Liver (tissue), 8 donors: ENCODE measurements at regions not wholly inside any gene's neighbourhood (a gene's known extent, or its start where the extent isn't known, plus 50 kb on each side); places are given as distances from the start of the nearest gene placed in this dataset.

Source experiments
- DNase-seq: peaks from one replicate; pipeline ENCODE4 v3.0.0-alpha.2; 2017; ENCODE audit warnings: low spot score
- H3K27ac ChIP-seq, 2 donors: one replicate each; pipeline ENCODE4 v1.7.0; 2013; ENCODE audit warnings: inconsistent platforms in 2 of 2, low read length in 2 of 2, control low read depth in 1 of 2, low read depth in 1 of 2, mild to moderate bottlenecking in 1 of 2
- H3K27me3 ChIP-seq, 4 donors: one replicate each; pipeline versions ENCODE4 v1.6.1 to v1.7.0; 2013; ENCODE audit warnings: low read length in 3 of 4, inconsistent platforms in 1 of 4, mild to moderate bottlenecking in 1 of 4, moderate library complexity in 1 of 4; ENCODE audit not compliant: control insufficient read depth in 4 of 4, insufficient read depth in 4 of 4
- H3K36me3 ChIP-seq, 4 donors: one replicate each; pipeline versions ENCODE4 v1.6.1 to v1.7.0; 2013; ENCODE audit warnings: low read length in 3 of 4, mild to moderate bottlenecking in 3 of 4, low read depth in 1 of 4, moderate library complexity in 1 of 4; ENCODE audit not compliant: control insufficient read depth in 4 of 4, insufficient read depth in 3 of 4
- H3K4me1 ChIP-seq, 4 donors: one replicate each; pipeline versions ENCODE4 v1.6.1 to v1.7.0; 2013; ENCODE audit warnings: low read length in 3 of 4, mild to moderate bottlenecking in 3 of 4, moderate library complexity in 1 of 4; ENCODE audit not compliant: control insufficient read depth in 4 of 4, insufficient read depth in 4 of 4
- H3K4me3 ChIP-seq, 3 donors: one replicate each; pipeline versions ENCODE4 v1.6.1 to v1.7.0; 2013; ENCODE audit warnings: low read length in 3 of 3, control low read depth in 1 of 3, low read depth in 1 of 3, mild to moderate bottlenecking in 1 of 3
- H3K9ac ChIP-seq, 2 donors: one replicate each; pipeline ENCODE4 v1.7.0; 2013; ENCODE audit warnings: low read length in 2 of 2, mild to moderate bottlenecking in 2 of 2, moderate library complexity in 2 of 2, control low read depth in 1 of 2, low read depth in 1 of 2
- H3K9me3 ChIP-seq, 4 donors: one replicate each; pipeline versions ENCODE4 v1.6.1 to v1.7.0; 2013; ENCODE audit warnings: low read length in 3 of 4; ENCODE audit not compliant: control insufficient read depth in 4 of 4
- ATF3 ChIP-seq: IDR thresholded peaks from 2 replicates; pipeline ENCODE4 v1.6.1; 2016; ENCODE audit warnings: antibody characterized with exemption
- EGR1 ChIP-seq, 2 donors: IDR thresholded peaks; 2 replicates each; pipeline ENCODE4 v1.6.1; 2016 to 2018; ENCODE audit warnings: antibody characterized with exemption in 2 of 2, low read depth in 2 of 2
- FOXA1 ChIP-seq: IDR thresholded peaks from 2 replicates; pipeline ENCODE4 v1.6.1; 2016; ENCODE audit warnings: antibody characterized with exemption
- FOXA2 ChIP-seq: IDR thresholded peaks from 2 replicates; pipeline ENCODE4 v1.6.1; 2016; ENCODE audit warnings: antibody characterized with exemption
- GABPA ChIP-seq, 2 donors: IDR thresholded peaks in 1 of 2; conservative IDR thresholded peaks in 1 of 2; 2 replicates each; pipeline ENCODE4 v1.6.1; 2016; ENCODE audit warnings: antibody characterized with exemption in 2 of 2, mild to moderate bottlenecking in 1 of 2, moderate library complexity in 1 of 2
- HNF4A ChIP-seq, 2 donors: conservative IDR thresholded peaks; 2 replicates each; pipeline ENCODE4 v1.6.1; 2016; ENCODE audit warnings: antibody characterized with exemption in 2 of 2, mild to moderate bottlenecking in 2 of 2
- HNF4G ChIP-seq: IDR thresholded peaks from 2 replicates; pipeline ENCODE4 v1.6.1; 2016; ENCODE audit warnings: antibody characterized with exemption
- JUND ChIP-seq, 2 donors: IDR thresholded peaks; 2 replicates each; pipeline ENCODE4 v1.6.1; 2016; ENCODE audit warnings: antibody characterized with exemption in 2 of 2
- MAX ChIP-seq: IDR thresholded peaks from 2 replicates; pipeline ENCODE4 v1.6.1; 2016; ENCODE audit warnings: antibody characterized with exemption
- NR2F2 ChIP-seq: IDR thresholded peaks from 2 replicates; pipeline ENCODE4 v1.6.1; 2016; ENCODE audit warnings: antibody characterized with exemption
- RAD21 ChIP-seq, 2 donors: IDR thresholded peaks; 2 replicates each; pipeline ENCODE4 v1.6.1; 2016; ENCODE audit warnings: antibody characterized with exemption in 2 of 2, mild to moderate bottlenecking in 2 of 2
- RXRA ChIP-seq, 2 donors: IDR thresholded peaks; 2 replicates each; pipeline ENCODE4 v1.6.1; 2017 to 2018; ENCODE audit warnings: antibody characterized with exemption in 2 of 2, mild to moderate bottlenecking in 1 of 2
- SP1 ChIP-seq: IDR thresholded peaks from 2 replicates; pipeline ENCODE4 v1.6.1; 2018; ENCODE audit warnings: antibody characterized with exemption, mild to moderate bottlenecking
- TAF1 ChIP-seq: conservative IDR thresholded peaks from 2 replicates; pipeline ENCODE4 v1.6.1; 2016; ENCODE audit warnings: antibody characterized with exemption, mild to moderate bottlenecking
- YY1 ChIP-seq: IDR thresholded peaks from 2 replicates; pipeline ENCODE4 v1.6.1; 2016; ENCODE audit warnings: antibody characterized with exemption, mild to moderate bottlenecking
- WGBS: extraction: QIAGEN DNeasy Blood & Tissue Kit; methylation state at CpG from one replicate; pipeline ENCODE4 v1.1.7; 2013; 5-methylcytosine and 5-hydroxymethylcytosine counted together
- TF ChIP-seq, protein P1 (sequence below): IDR thresholded peaks from 2 replicates; pipeline ENCODE4 v1.6.1; 2016; ENCODE audit warnings: antibody characterized with exemption
- TF ChIP-seq, protein P2 (sequence below): fragments of 150-350 bp; IDR thresholded peaks from 2 replicates; pipeline ENCODE4 v1.5.1; 2017; ENCODE audit warnings: improper control_type of control experiment, low read depth, low read length; ENCODE audit not compliant: missing input control
- donor health status: healthy.
- donor health status: healthy.
- donor health status: healthy.
- donor health status: healthy.
- donor health status: healthy.

DNA sequence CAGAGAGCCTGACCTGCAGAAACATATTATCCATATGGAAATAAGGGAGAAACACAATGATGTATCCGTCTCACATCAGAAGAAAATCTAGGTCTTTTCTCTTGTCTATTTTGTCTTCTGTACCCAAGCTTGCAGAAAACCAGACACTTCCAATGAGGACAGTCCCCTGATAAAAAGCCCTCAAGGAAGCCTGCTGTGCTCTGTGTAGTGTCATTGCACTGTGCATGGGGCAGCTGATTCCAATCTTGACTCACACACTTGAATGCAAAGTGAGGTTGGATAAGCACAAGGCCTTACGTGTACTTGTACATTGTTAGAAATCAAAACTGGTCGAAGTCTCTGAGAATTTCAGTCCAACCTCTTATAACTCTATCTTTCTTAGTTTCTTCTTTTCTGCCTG lies 256.6 kb upstream of the MYOCD start:
- WGBS = 87% methylated on average over 3 of the region's 3 CpGs
- H3K36me3 ChIP-seq = no peaks in the 10 kb centered on the region
- no peaks in the 10 kb centered on the region for H3K4me1 ChIP-seq
- no peak for DNase-seq
- peaks cover 0 to 4% (median 0%) of the 10 kb centered on the region in 4 donors for H3K27me3 ChIP-seq
- H3K27ac ChIP-seq = no peak overlapping the region
- TF ChIP-seq JUND (IDR thresholded peaks at IDR 0.05) (no peak), YY1 (no peak), SP1 (no peak)
- TF ChIP-seq, protein P1, sequence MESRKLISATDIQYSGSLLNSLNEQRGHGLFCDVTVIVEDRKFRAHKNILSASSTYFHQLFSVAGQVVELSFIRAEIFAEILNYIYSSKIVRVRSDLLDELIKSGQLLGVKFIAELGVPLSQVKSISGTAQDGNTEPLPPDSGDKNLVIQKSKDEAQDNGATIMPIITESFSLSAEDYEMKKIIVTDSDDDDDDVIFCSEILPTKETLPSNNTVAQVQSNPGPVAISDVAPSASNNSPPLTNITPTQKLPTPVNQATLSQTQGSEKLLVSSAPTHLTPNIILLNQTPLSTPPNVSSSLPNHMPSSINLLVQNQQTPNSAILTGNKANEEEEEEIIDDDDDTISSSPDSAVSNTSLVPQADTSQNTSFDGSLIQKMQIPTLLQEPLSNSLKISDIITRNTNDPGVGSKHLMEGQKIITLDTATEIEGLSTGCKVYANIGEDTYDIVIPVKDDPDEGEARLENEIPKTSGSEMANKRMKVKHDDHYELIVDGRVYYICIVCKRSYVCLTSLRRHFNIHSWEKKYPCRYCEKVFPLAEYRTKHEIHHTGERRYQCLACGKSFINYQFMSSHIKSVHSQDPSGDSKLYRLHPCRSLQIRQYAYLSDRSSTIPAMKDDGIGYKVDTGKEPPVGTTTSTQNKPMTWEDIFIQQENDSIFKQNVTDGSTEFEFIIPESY = no peak
- no peak overlapping the region for H3K9ac ChIP-seq
- H3K4me3 ChIP-seq = no peak overlapping the region
- no peaks in the 10 kb centered on the region for H3K9me3 ChIP-seq

DNA sequence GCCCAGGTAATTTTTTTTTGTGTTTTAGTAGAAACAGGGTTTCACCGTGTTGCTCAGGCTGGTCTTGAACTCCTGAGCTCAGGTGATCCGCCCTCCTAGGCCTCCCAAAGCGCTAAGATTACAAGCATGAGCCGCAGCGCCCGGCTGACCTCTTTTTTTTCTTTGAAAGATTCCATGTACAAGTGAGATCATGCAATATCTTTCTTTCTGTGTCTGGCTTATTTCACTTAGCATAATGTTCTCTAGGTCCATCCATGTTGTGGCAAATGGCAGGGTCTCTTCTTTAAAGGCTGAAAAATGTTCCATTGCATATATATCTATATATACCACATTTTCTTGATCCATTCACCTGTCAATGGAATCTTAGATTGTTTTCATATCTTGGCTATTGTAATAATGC lies 255.0 kb upstream of the MYOCD start:
- H3K9me3 ChIP-seq = no peaks in the 10 kb centered on the region
- TF ChIP-seq, protein P1 = no peak
- TF ChIP-seq TAF1 (no peak), EGR1 (IDR thresholded peaks at IDR 0.05; ENCODE audit: low read depth in 2 of 2) (no peak), MAX (no peak), HNF4G (no peak)
- TF ChIP-seq, protein P2, sequence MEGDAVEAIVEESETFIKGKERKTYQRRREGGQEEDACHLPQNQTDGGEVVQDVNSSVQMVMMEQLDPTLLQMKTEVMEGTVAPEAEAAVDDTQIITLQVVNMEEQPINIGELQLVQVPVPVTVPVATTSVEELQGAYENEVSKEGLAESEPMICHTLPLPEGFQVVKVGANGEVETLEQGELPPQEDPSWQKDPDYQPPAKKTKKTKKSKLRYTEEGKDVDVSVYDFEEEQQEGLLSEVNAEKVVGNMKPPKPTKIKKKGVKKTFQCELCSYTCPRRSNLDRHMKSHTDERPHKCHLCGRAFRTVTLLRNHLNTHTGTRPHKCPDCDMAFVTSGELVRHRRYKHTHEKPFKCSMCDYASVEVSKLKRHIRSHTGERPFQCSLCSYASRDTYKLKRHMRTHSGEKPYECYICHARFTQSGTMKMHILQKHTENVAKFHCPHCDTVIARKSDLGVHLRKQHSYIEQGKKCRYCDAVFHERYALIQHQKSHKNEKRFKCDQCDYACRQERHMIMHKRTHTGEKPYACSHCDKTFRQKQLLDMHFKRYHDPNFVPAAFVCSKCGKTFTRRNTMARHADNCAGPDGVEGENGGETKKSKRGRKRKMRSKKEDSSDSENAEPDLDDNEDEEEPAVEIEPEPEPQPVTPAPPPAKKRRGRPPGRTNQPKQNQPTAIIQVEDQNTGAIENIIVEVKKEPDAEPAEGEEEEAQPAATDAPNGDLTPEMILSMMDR = no peak
- H3K9ac ChIP-seq = no peak overlapping the region
- H3K4me3 ChIP-seq = no peak overlapping the region
- H3K4me1 ChIP-seq = no peaks in the 10 kb centered on the region
- no peaks in the 10 kb centered on the region for H3K27me3 ChIP-seq
- DNase-seq = no peak
- no peaks in the 10 kb centered on the region for H3K36me3 ChIP-seq
- 90% methylated on average over 6 of the region's 6 CpGs for WGBS
- no peak overlapping the region for H3K27ac ChIP-seq

GRCh38 chr17:12415031-12415430 lies 250.7 kb upstream of the MYOCD start:
- 68% methylated on average over 3 of the region's 3 CpGs for WGBS
- no peak for TF ChIP-seq RAD21 (IDR thresholded peaks at IDR 0.05)
- no peak for TF ChIP-seq MAX
- TF ChIP-seq, protein P2 = no peak
- TF ChIP-seq, protein P1 = no peak
- no peak for TF ChIP-seq NR2F2
- TF ChIP-seq HNF4A (conservative IDR thresholded peaks at IDR 0.05) = no peak
- no peak for TF ChIP-seq ATF3
- no peak for TF ChIP-seq YY1
- TF ChIP-seq JUND (IDR thresholded peaks at IDR 0.05) = no peak
- no peak for TF ChIP-seq HNF4G
- no peak for TF ChIP-seq FOXA2
- TF ChIP-seq FOXA1 = no peak
- no peak for TF ChIP-seq GABPA (IDR thresholded peaks at IDR 0.05 in 1 of 2, conservative IDR thresholded peaks at IDR 0.05 in 1 of 2)
- no peak for TF ChIP-seq TAF1
- TF ChIP-seq SP1 = no peak
- TF ChIP-seq RXRA (IDR thresholded peaks at IDR 0.05) = no peak

More at GRCh38 chr17:12415031-12415430, 250.7 kb upstream of the MYOCD start:
- Histone ChIP-seq H3K27ac (no peak overlapping the region), H3K4me3 (no peak overlapping the region), H3K36me3 (no peaks in the 10 kb centered on the region), H3K9ac (no peak overlapping the region), H3K4me1 (no peaks in the 10 kb centered on the region), H3K9me3 (no peaks in the 10 kb centered on the region), H3K27me3 (no peaks in the 10 kb centered on the region)
- no peak for DNase-seq
